HPDE6-E6E7 (cell line): ENCODE measurements at regions not wholly inside any gene's neighbourhood (a gene's known extent, or its start where the extent isn't known, plus 50 kb on each side); places are given as distances from the start of the nearest gene placed in this dataset.
A peak's percentile ranks its signal among the peaks of the same experiment; 100 is the strongest.

ENCODE experiments used
- DNase-seq: peaks from one replicate; pipeline ENCODE4 v3.0.0; 2011; ENCODE audit warnings: missing footprints; ENCODE audit errors: extremely low spot score

- DNase-seq = no peak
These were observed 50.6 kb upstream of the SLC45A1 start for GRCh38 chr1:8267307-8267706.

- DNase-seq = no peak
These were observed 51.3 kb upstream of the SLC45A1 start for GRCh38 chr1:8266436-8267165.

- DNase-seq = no peak
These were observed 54.1 kb upstream of the SLC45A1 start for GRCh38 chr1:8263791-8264190.

- DNase-seq = no peak
These were observed 56.5 kb upstream of the SLC45A1 start for GRCh38 chr1:8261398-8261762.

- DNase-seq = peak; percentile 42
These were observed 58.2 kb upstream of the SLC45A1 start for GRCh38 chr1:8259498-8260290.

- DNase-seq = peak; percentile 41
These were observed 60.3 kb upstream of the SLC45A1 start for GRCh38 chr1:8257621-8258020.

- DNase-seq = no peak
These were observed 61.6 kb upstream of the SLC45A1 start for GRCh38 chr1:8256321-8256720.

- DNase-seq = no peak
These were observed 62.2 kb upstream of the SLC45A1 start for GRCh38 chr1:8255712-8256111.

GRCh38 chr1:8252266-8252951, 65.5 kb upstream of the SLC45A1 start:
- no peak for DNase-seq

GRCh38 chr1:8251635-8252034, 66.3 kb upstream of the SLC45A1 start:
- no peak for DNase-seq

GRCh38 chr1:8249838-8250237, 68.1 kb upstream of the SLC45A1 start:
- no peak for DNase-seq

- no peak for DNase-seq
These were observed 70.0 kb upstream of the SLC45A1 start for GRCh38 chr1:8247811-8248436.

GRCh38 chr1:8244304-8244703, 73.6 kb upstream of the SLC45A1 start:
- DNase-seq = no peak

- no peak for DNase-seq
These were observed 75.4 kb upstream of the SLC45A1 start for GRCh38 chr1:8242498-8242897.

GRCh38 chr1:8241417-8242014, 76.4 kb upstream of the SLC45A1 start:
- no peak for DNase-seq

GRCh38 chr1:8239306-8240023, 78.4 kb upstream of the SLC45A1 start:
- DNase-seq = no peak

- DNase-seq = no peak
These were observed 78.9 kb upstream of the SLC45A1 start for GRCh38 chr1:8239039-8239305.

GRCh38 chr1:8238141-8239038, 79.5 kb upstream of the SLC45A1 start:
- DNase-seq = no peak

- DNase-seq = no peak
These were observed 85.7 kb upstream of the SLC45A1 start for GRCh38 chr1:8232036-8232757.

GRCh38 chr1:8230292-8230621, 87.7 kb upstream of the SLC45A1 start:
- no peak for DNase-seq
